Gastroesophageal sphincter (tissue), 3 donors: ENCODE measurements at regions not wholly inside any gene's neighbourhood (a gene's known extent, or its start where the extent isn't known, plus 50 kb on each side); places are given as distances from the start of the nearest gene placed in this dataset.

Experiments used
- EP300 ChIP-seq: sonication (generic); formaldehyde crosslinking; IDR thresholded peaks from one replicate; pipeline ENCODE4 v1.6.1; 2017; ENCODE audit warnings: antibody characterized with exemption, mild to moderate bottlenecking
- POLR2A ChIP-seq, 2 donors: fragments of 450-650 bp; IDR thresholded peaks; one replicate each; pipeline ENCODE4 v1.6.1; 2017; ENCODE audit warnings: antibody characterized with exemption in 2 of 2, mild to moderate bottlenecking in 2 of 2, moderate library complexity in 1 of 2
- POLR2AphosphoS5 ChIP-seq: sonication (generic); formaldehyde crosslinking; IDR thresholded peaks from one replicate; pipeline ENCODE4 v1.6.1; 2017; ENCODE audit warnings: antibody characterized with exemption
- TF ChIP-seq, protein P1 (sequence below), 4 experiments: fragments of 200-600 bp in 2 of 4; fragments of 450-650 bp in 2 of 4; sonication (generic) in 1 of 4; IDR thresholded peaks; one replicate each; pipeline ENCODE4 v1.5.1; 2017 to 2019; ENCODE audit warnings: antibody characterized with exemption in 4 of 4, mild to moderate bottlenecking in 2 of 4, moderate library complexity in 2 of 4

DNA sequence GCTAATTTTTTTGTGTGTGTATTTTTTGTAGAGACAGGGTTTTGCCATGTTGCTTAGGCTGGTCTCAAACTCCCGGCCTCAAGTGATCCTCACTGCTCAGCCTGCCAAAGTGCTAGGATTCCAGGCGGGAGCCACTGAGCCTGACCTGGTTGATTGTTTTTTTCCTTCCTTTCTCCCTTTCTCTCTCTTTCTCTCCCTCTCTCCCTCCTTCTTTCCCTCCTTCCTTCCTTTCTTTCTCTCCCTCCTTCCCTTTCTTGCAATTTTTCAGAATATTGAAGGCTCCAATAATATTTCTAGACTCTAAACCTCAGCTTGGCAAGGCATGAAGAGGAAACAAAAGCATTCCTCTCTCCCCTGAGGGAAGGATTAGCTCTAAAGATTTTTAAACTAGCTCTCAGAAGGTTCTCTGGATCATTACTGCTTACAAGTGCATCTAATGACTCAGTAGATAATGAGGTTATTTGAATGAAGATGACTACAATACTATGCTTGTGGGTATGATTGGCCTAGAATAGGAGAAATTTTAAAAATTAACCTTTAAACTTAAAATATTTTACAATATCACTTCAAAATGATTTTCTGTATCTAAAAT lies 68.5 kb upstream of the GADD45A start:
- TF ChIP-seq, protein P1, sequence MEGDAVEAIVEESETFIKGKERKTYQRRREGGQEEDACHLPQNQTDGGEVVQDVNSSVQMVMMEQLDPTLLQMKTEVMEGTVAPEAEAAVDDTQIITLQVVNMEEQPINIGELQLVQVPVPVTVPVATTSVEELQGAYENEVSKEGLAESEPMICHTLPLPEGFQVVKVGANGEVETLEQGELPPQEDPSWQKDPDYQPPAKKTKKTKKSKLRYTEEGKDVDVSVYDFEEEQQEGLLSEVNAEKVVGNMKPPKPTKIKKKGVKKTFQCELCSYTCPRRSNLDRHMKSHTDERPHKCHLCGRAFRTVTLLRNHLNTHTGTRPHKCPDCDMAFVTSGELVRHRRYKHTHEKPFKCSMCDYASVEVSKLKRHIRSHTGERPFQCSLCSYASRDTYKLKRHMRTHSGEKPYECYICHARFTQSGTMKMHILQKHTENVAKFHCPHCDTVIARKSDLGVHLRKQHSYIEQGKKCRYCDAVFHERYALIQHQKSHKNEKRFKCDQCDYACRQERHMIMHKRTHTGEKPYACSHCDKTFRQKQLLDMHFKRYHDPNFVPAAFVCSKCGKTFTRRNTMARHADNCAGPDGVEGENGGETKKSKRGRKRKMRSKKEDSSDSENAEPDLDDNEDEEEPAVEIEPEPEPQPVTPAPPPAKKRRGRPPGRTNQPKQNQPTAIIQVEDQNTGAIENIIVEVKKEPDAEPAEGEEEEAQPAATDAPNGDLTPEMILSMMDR (IDR thresholded peaks at IDR 0.05): no peak
- no peak for TF ChIP-seq POLR2A (IDR thresholded peaks at IDR 0.05)
- no peak for TF ChIP-seq EP300
- TF ChIP-seq POLR2AphosphoS5: no peak
